Activated T-helper 17 cell treated with anti-CD3 and anti-CD28 coated beads, Interleukin-2, amount 50 U/mL, for 72 hours (primary cell): ENCODE measurements at regions not wholly inside any gene's neighbourhood (a gene's known extent, or its start where the extent isn't known, plus 50 kb on each side); places are given as distances from the start of the nearest gene placed in this dataset.
"Not testable (repeated sequence)": the region's sequence is repeated elsewhere in the genome, so short reads cannot be mapped to it uniquely, and the experiment has no call there.

Source experiments
- ATAC-seq: fragments of 150-1000 bp; cut with Tn5 transposase; replicated peaks from 2 replicates; pipeline ENCODE4 v1.10.0; 2021; ENCODE audit warnings: mild to moderate bottlenecking, moderate library complexity
- H3K27ac Mint-ChIP-seq: one replicate; pipeline ENCODE4 v1.8.0; 2022; ENCODE audit warnings: mixed read lengths
- H3K27me3 Mint-ChIP-seq: one replicate; pipeline ENCODE4 v1.8.0; 2022; ENCODE audit warnings: mixed read lengths
- H3K36me3 Mint-ChIP-seq: one replicate; pipeline ENCODE4 v1.8.0; 2022; ENCODE audit warnings: low read depth, mild to moderate bottlenecking, mixed read lengths
- H3K4me1 Mint-ChIP-seq: one replicate; pipeline ENCODE4 v1.8.0; 2022; ENCODE audit warnings: mixed read lengths
- H3K4me3 Mint-ChIP-seq: one replicate; pipeline ENCODE4 v1.8.0; 2022; ENCODE audit warnings: mild to moderate bottlenecking, mixed read lengths
- H3K9me3 Mint-ChIP-seq: one replicate; pipeline ENCODE4 v1.8.0; 2022; ENCODE audit warnings: mixed read lengths

GRCh38 chr7:153698046-153698445 is 354.2 kb upstream of the DPP6 start:
- H3K27me3 Mint-ChIP-seq, result no peaks in the 10 kb centered on the region
- H3K4me1 Mint-ChIP-seq, result no peaks in the 10 kb centered on the region
- H3K36me3 Mint-ChIP-seq, result no peaks in the 10 kb centered on the region
- H3K27ac Mint-ChIP-seq, result no peak overlapping the region
- H3K9me3 Mint-ChIP-seq, result peaks cover 15% of the 10 kb centered on the region
- ATAC-seq, result no peak
- H3K4me3 Mint-ChIP-seq, result no peak overlapping the region

- Mint-ChIP-seq H3K4me3 (no peak overlapping the region), H3K4me1 (no peaks in the 10 kb centered on the region), H3K27ac (no peak overlapping the region), H3K27me3 (no peaks in the 10 kb centered on the region), H3K36me3 (no peaks in the 10 kb centered on the region), H3K9me3 (peaks cover 15% of the 10 kb centered on the region)
- ATAC-seq, result no peak
Measured at GRCh38 chr7:153701678-153702077, 350.5 kb upstream of the DPP6 start.

- not testable (repeated sequence) for H3K9me3 Mint-ChIP-seq, H3K4me3 Mint-ChIP-seq
- ATAC-seq, result peak; percentile 54
Measured at GRCh38 chr7:153723892-153724291, 328.3 kb upstream of the DPP6 start.

GRCh38 chr7:153731504-153731903 is 320.7 kb upstream of the DPP6 start:
- H3K27me3 Mint-ChIP-seq, result not testable (repeated sequence)

More at GRCh38 chr7:153723892-153724291, 328.3 kb upstream of the DPP6 start:
- H3K36me3 Mint-ChIP-seq, H3K27ac Mint-ChIP-seq, H3K27me3 Mint-ChIP-seq, H3K4me1 Mint-ChIP-seq: not testable (repeated sequence)

GRCh38 chr7:153743434-153743833 is 308.8 kb upstream of the DPP6 start:
- not testable (repeated sequence) for H3K4me1 Mint-ChIP-seq, H3K27ac Mint-ChIP-seq, H3K36me3 Mint-ChIP-seq, ATAC-seq, H3K4me3 Mint-ChIP-seq, H3K9me3 Mint-ChIP-seq, H3K27me3 Mint-ChIP-seq

More at GRCh38 chr7:153731504-153731903, 320.7 kb upstream of the DPP6 start:
- H3K36me3 Mint-ChIP-seq, H3K4me3 Mint-ChIP-seq, ATAC-seq, H3K27ac Mint-ChIP-seq, H3K9me3 Mint-ChIP-seq, H3K4me1 Mint-ChIP-seq: not testable (repeated sequence)

- H3K4me3 Mint-ChIP-seq, ATAC-seq, H3K36me3 Mint-ChIP-seq: not testable (repeated sequence)
Measured at GRCh38 chr7:153747969-153748368, 304.2 kb upstream of the DPP6 start.

GRCh38 chr7:153748885-153749284 is 303.3 kb upstream of the DPP6 start:
- not testable (repeated sequence) for H3K4me3 Mint-ChIP-seq, H3K9me3 Mint-ChIP-seq, ATAC-seq, H3K4me1 Mint-ChIP-seq, H3K27me3 Mint-ChIP-seq, H3K27ac Mint-ChIP-seq, H3K36me3 Mint-ChIP-seq

More at GRCh38 chr7:153747969-153748368, 304.2 kb upstream of the DPP6 start:
- H3K4me1 Mint-ChIP-seq, H3K27me3 Mint-ChIP-seq, H3K27ac Mint-ChIP-seq, H3K9me3 Mint-ChIP-seq: not testable (repeated sequence)

GRCh38 chr7:153765869-153766268 is 286.3 kb upstream of the DPP6 start:
- not testable (repeated sequence) for H3K27me3 Mint-ChIP-seq, ATAC-seq, H3K4me1 Mint-ChIP-seq, H3K27ac Mint-ChIP-seq, H3K36me3 Mint-ChIP-seq, H3K4me3 Mint-ChIP-seq
- peaks cover 11% of the 10 kb centered on the region for H3K9me3 Mint-ChIP-seq

GRCh38 chr7:153766926-153767325 is 285.3 kb upstream of the DPP6 start:
- not testable (repeated sequence) for H3K4me3 Mint-ChIP-seq, ATAC-seq, H3K4me1 Mint-ChIP-seq, H3K36me3 Mint-ChIP-seq, H3K27me3 Mint-ChIP-seq, H3K27ac Mint-ChIP-seq
- peaks cover 11% of the 10 kb centered on the region for H3K9me3 Mint-ChIP-seq

- no peaks in the 10 kb centered on the region for H3K36me3 Mint-ChIP-seq
- no peaks in the 10 kb centered on the region for H3K27me3 Mint-ChIP-seq
- H3K27ac Mint-ChIP-seq, result no peak overlapping the region
- ATAC-seq, result no peak
- H3K4me3 Mint-ChIP-seq, result no peak overlapping the region
- no peaks in the 10 kb centered on the region for H3K4me1 Mint-ChIP-seq
- H3K9me3 Mint-ChIP-seq, result peaks cover 7% of the 10 kb centered on the region
Measured at GRCh38 chr7:153772966-153773365, 279.2 kb upstream of the DPP6 start.

GRCh38 chr7:153776940-153777339 is 275.3 kb upstream of the DPP6 start:
- H3K4me3 Mint-ChIP-seq, ATAC-seq: not testable (repeated sequence)

GRCh38 chr7:153797363-153797762 is 254.8 kb upstream of the DPP6 start:
- not testable (repeated sequence) for H3K9me3 Mint-ChIP-seq, H3K27me3 Mint-ChIP-seq, H3K36me3 Mint-ChIP-seq, H3K4me1 Mint-ChIP-seq, H3K4me3 Mint-ChIP-seq, ATAC-seq, H3K27ac Mint-ChIP-seq

More at GRCh38 chr7:153776940-153777339, 275.3 kb upstream of the DPP6 start:
- not testable (repeated sequence) for H3K9me3 Mint-ChIP-seq, H3K36me3 Mint-ChIP-seq, H3K27ac Mint-ChIP-seq, H3K4me1 Mint-ChIP-seq, H3K27me3 Mint-ChIP-seq

GRCh38 chr7:153808117-153808516 is 244.1 kb upstream of the DPP6 start:
- no peaks in the 10 kb centered on the region for H3K36me3 Mint-ChIP-seq
- no peaks in the 10 kb centered on the region for H3K4me1 Mint-ChIP-seq
- H3K4me3 Mint-ChIP-seq, result no peak overlapping the region
- no peaks in the 10 kb centered on the region for H3K9me3 Mint-ChIP-seq
- no peaks in the 10 kb centered on the region for H3K27me3 Mint-ChIP-seq
- no peak overlapping the region for H3K27ac Mint-ChIP-seq
- no peak for ATAC-seq

- ATAC-seq, result no peak
Measured at GRCh38 chr7:153829525-153829924, 222.7 kb upstream of the DPP6 start.

GRCh38 chr7:153832160-153832559 is 220.0 kb upstream of the DPP6 start:
- H3K27ac Mint-ChIP-seq, result no peak overlapping the region
- no peaks in the 10 kb centered on the region for H3K36me3 Mint-ChIP-seq
- no peak overlapping the region for H3K4me3 Mint-ChIP-seq
- no peaks in the 10 kb centered on the region for H3K27me3 Mint-ChIP-seq
- no peaks in the 10 kb centered on the region for H3K9me3 Mint-ChIP-seq
- ATAC-seq, result no peak
- no peaks in the 10 kb centered on the region for H3K4me1 Mint-ChIP-seq

More at GRCh38 chr7:153829525-153829924, 222.7 kb upstream of the DPP6 start:
- Mint-ChIP-seq H3K4me3 (no peak overlapping the region), H3K36me3 (no peaks in the 10 kb centered on the region), H3K27ac (no peak overlapping the region), H3K4me1 (no peaks in the 10 kb centered on the region), H3K27me3 (no peaks in the 10 kb centered on the region), H3K9me3 (peaks cover 6% of the 10 kb centered on the region)

GRCh38 chr7:153835103-153835502 is 217.1 kb upstream of the DPP6 start:
- Mint-ChIP-seq H3K4me3 (no peak overlapping the region), H3K9me3 (no peaks in the 10 kb centered on the region), H3K27me3 (no peaks in the 10 kb centered on the region), H3K27ac (no peak overlapping the region), H3K4me1 (no peaks in the 10 kb centered on the region), H3K36me3 (no peaks in the 10 kb centered on the region)
- no peak for ATAC-seq
